Activated CD8-positive, alpha-beta T cell treated with anti-CD3 and anti-CD28 coated beads for 36 hours (primary cell): ENCODE measurements at regions not wholly inside any gene's neighbourhood (a gene's known extent, or its start where the extent isn't known, plus 50 kb on each side); places are given as distances from the start of the nearest gene placed in this dataset.

Experiments used
- ATAC-seq: fragments of 200-7000 bp; cut with Tn5 transposase; one replicate; pipeline ENCODE4 v1.10.0; 2021; ENCODE audit warnings: mild to moderate bottlenecking, moderate library complexity
- CTCF ChIA-PET: fragments of 350-600 bp; sonication (Branson Sonifier 250); formaldehyde crosslinking; loops from one replicate; lab custom pipeline; 2021; ENCODE audit warnings: antibody characterized with exemption; lab: Charles Lee
- POLR2A ChIA-PET: fragments of 350-600 bp; sonication (Branson Sonifier 250); formaldehyde crosslinking; loops from one replicate; lab custom pipeline; 2021; ENCODE audit warnings: antibody characterized with exemption; lab: Charles Lee
- DNase-seq: peaks from one replicate; pipeline ENCODE4 v3.0.0-alpha.2; 2020
- H3K27ac Mint-ChIP-seq: one replicate; pipeline ENCODE4 v1.8.0; 2021; ENCODE audit warnings: mild to moderate bottlenecking, mixed read lengths
- H3K27me3 Mint-ChIP-seq: one replicate; pipeline ENCODE4 v1.8.0; 2021; ENCODE audit warnings: mixed read lengths
- H3K36me3 Mint-ChIP-seq: one replicate; pipeline ENCODE4 v1.8.0; 2021; ENCODE audit warnings: low read depth, mixed read lengths
- H3K4me1 Mint-ChIP-seq: one replicate; pipeline ENCODE4 v1.8.0; 2021; ENCODE audit warnings: low read depth, mixed read lengths
- H3K4me3 Mint-ChIP-seq: one replicate; pipeline ENCODE4 v1.8.0; 2021; ENCODE audit warnings: mild to moderate bottlenecking, moderate library complexity, mixed read lengths
- H3K9me3 Mint-ChIP-seq: one replicate; pipeline ENCODE4 v1.8.0; 2021; ENCODE audit warnings: mixed read lengths
- intact Hi-C: fragments of 100-400 bp; cut with micrococcal nuclease; formaldehyde crosslinking; loops from one replicate; pipeline ENCODE4 v1.10.0; 2022
- TF ChIP-seq, protein P1 (sequence below): fragments of 200-600 bp; IDR thresholded peaks from one replicate; pipeline ENCODE4 v1.8.0; 2022; ENCODE audit warnings: antibody characterized with exemption, mild to moderate bottlenecking

DNA sequence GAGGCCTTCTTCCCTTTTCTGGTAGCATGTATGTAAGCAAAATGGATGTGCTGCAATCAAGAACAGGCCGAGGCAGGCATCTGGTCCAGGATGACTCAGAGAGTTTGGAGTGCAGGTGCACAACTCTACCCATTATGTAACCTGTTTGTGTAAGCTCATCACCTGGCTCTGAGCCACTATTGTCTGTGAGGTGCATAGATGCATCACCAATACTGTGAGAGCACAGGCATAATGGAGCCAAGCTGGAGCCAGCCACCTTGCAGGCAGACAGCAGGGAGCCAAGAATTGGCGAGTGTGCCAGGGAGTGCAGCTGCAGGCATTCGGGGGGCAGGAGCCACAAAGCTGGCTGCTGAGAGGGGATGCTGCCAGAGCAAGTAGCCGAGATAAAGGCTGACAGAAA is 549.9 kb upstream of the RGS18 start:
- Mint-ChIP-seq H3K27ac (no peak overlapping the region), H3K4me1 (no peaks in the 10 kb centered on the region), H3K27me3 (no peaks in the 10 kb centered on the region), H3K4me3 (no peak overlapping the region), H3K36me3 (no peaks in the 10 kb centered on the region), H3K9me3 (no peaks in the 10 kb centered on the region)
- ATAC-seq (no peak), DNase-seq (no peak)
- ChIA-PET CTCF (no interaction called here), POLR2A (no interaction called here)
- TF ChIP-seq, protein P1, sequence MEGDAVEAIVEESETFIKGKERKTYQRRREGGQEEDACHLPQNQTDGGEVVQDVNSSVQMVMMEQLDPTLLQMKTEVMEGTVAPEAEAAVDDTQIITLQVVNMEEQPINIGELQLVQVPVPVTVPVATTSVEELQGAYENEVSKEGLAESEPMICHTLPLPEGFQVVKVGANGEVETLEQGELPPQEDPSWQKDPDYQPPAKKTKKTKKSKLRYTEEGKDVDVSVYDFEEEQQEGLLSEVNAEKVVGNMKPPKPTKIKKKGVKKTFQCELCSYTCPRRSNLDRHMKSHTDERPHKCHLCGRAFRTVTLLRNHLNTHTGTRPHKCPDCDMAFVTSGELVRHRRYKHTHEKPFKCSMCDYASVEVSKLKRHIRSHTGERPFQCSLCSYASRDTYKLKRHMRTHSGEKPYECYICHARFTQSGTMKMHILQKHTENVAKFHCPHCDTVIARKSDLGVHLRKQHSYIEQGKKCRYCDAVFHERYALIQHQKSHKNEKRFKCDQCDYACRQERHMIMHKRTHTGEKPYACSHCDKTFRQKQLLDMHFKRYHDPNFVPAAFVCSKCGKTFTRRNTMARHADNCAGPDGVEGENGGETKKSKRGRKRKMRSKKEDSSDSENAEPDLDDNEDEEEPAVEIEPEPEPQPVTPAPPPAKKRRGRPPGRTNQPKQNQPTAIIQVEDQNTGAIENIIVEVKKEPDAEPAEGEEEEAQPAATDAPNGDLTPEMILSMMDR = no peak
- intact Hi-C loops = no loop called here

DNA sequence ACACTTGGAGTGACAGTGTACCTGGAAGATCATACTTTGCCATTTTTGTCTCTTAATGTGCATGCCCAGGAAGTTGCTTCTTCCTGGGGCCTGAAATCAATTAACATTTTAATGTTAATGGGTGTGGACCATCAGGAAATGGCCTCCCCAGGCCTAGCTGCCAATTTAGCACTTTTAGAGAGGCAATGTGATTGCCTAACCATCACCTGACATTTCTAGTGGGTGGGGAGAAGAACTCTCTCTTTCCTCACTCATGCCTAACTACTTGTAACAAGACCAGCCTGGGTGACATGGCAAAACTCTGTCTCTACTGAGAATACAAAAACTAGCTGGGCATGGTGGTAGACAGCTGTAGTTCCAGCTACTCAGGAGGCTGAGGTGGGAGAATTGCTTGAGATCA is 549.0 kb upstream of the RGS18 start:
- Mint-ChIP-seq H3K36me3 (no peaks in the 10 kb centered on the region), H3K4me1 (no peaks in the 10 kb centered on the region), H3K4me3 (no peak overlapping the region), H3K9me3 (peaks cover 5% of the 10 kb centered on the region), H3K27ac (no peak overlapping the region), H3K27me3 (no peaks in the 10 kb centered on the region)
- ChIA-PET POLR2A (no interaction called here), CTCF (no interaction called here)
- intact Hi-C loops = no loop called here
- TF ChIP-seq, protein P1 = no peak
- DNase-seq (no peak), ATAC-seq (no peak)

DNA sequence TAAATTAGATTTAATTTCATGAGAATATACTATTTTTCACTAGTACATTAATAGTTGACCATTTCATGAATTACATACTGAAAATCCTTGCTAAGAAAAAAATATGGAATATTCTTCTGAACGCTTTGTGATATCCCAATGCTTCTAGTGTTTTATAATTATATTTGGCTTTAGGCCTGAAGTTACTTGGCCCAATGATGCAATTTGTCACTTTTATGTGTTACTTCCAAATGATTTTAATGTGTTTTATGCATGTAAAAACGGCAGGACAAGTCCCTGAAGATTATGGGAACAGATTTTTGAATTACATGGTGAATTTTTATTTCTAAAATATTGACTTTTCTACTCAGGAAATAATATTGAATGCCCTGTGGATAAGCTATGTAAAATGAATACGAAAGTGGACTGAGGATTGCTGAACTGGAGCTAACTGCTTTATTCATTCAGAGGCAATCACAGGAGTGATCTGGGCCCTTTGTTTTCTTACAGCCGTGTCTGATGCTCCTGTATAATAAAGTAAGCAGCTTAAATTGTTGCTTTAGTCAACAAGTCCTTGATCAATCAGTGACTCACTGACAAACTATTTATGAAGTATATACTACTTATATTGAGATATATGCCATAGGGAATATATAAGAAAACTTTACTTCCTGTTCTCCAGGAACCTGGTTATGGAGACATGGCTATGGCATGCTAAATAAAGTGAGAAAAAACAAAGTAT is 543.0 kb upstream of the RGS18 start:
- TF ChIP-seq, protein P1 = no peak
- POLR2A ChIA-PET = no interaction called here
- no peak overlapping the region for H3K4me3 Mint-ChIP-seq
- DNase-seq = no peak
- H3K27ac Mint-ChIP-seq = no peak overlapping the region
- CTCF ChIA-PET = no interaction called here
- H3K4me1 Mint-ChIP-seq = no peaks in the 10 kb centered on the region
- ATAC-seq = no peak
- H3K36me3 Mint-ChIP-seq = no peaks in the 10 kb centered on the region
- intact Hi-C loops = no loop called here
- no peaks in the 10 kb centered on the region for H3K27me3 Mint-ChIP-seq
- peaks cover 13% of the 10 kb centered on the region for H3K9me3 Mint-ChIP-seq

DNA sequence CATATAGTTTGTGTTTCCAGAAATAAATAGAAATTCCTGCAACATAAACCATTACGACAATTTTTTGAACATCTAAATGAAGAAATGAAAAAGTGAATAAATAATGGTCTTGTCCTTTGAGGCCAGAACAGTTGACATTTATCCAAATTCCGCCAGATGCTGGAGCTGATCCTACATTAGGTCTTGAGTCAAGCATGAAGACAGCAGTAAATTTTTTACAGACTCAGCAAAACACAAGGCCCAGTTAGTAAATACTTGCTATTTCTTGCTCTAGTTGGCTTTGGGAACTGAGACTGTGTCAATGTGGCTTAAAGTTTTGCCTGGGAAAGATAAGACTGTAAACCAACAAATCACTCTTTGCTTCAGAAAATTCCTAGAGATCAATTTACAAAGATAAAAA is 540.1 kb upstream of the RGS18 start:
- DNase-seq (no peak), ATAC-seq (no peak)
- H3K9me3 Mint-ChIP-seq = peaks cover 13% of the 10 kb centered on the region
- TF ChIP-seq, protein P1 = no peak
- ChIA-PET CTCF (no interaction called here), POLR2A (no interaction called here)
- H3K27ac Mint-ChIP-seq = no peak overlapping the region
- no peaks in the 10 kb centered on the region for H3K4me1 Mint-ChIP-seq
- H3K4me3 Mint-ChIP-seq = no peak overlapping the region
- intact Hi-C loops = no loop called here
- no peaks in the 10 kb centered on the region for H3K36me3 Mint-ChIP-seq
- H3K27me3 Mint-ChIP-seq = no peaks in the 10 kb centered on the region

DNA sequence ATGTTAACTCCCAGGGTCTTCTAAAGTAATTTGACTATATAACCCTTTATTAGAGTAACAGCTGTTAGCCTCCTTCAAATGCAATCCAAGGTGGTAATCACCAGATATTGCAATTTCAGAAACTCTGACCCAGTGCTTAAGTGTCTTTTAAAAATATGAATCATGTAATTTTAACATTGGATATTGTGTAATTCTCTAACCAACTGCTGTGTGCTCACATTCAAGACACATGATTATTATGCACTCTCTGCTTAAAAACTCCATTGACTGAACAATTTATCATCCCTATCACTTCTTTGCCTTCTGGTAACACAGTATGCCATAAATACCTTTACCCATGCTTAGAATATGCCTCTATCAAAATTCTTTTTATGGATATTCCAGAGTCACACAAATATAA is 537.4 kb upstream of the RGS18 start:
- Mint-ChIP-seq H3K27me3 (no peaks in the 10 kb centered on the region), H3K9me3 (peaks cover 8% of the 10 kb centered on the region), H3K4me1 (no peaks in the 10 kb centered on the region), H3K27ac (no peak overlapping the region), H3K36me3 (no peaks in the 10 kb centered on the region), H3K4me3 (no peak overlapping the region)
- CTCF ChIA-PET = no interaction called here
- DNase-seq = no peak
- ATAC-seq = no peak
- POLR2A ChIA-PET = no interaction called here
- TF ChIP-seq, protein P1 = no peak
- intact Hi-C loops = no loop called here
